NCI-H1694 treated with DMSO at 0.1 percent for 48 hours (cell line): ENCODE measurements at regions not wholly inside any gene's neighbourhood (a gene's known extent, or its start where the extent isn't known, plus 50 kb on each side); places are given as distances from the start of the nearest gene placed in this dataset.
"Not testable (repeated sequence)": the region's sequence is repeated elsewhere in the genome, so short reads cannot be mapped to it uniquely, and the experiment has no call there.

Source experiments
- DNase-seq: peaks from one replicate; lab custom pipeline; 2025; lab: John Stamatoyannopoulos, UW

GRCh38 chr6:19692506-19693298 lies 144.5 kb upstream of the ID4 start:
- DNase-seq, result peak; percentile 4

GRCh38 chr6:19694697-19695096 lies 142.5 kb upstream of the ID4 start:
- DNase-seq, result no peak

DNA sequence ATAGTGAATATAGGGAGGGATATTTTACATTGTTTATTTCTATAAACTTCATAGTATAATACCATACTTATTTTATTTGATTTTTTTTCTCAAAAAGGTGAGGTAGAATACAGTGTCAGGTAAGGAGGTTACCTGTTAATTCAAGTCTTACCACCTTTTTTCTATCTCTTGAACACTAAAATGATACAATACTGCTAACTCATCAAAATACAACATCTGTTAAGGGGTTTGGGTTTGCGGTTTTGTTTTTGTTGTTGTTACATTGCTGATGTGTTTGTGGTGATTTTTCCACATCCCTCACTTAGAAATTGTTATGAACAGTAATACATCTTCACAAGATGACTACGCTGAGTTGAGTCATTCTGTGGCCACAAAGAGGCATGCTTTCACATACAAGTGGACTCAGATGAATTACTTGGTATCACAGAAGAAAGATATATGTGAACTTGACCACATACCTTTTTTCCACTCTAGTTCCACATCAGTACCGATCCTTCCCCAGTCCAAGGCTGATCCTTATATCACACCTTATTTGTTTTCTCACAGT lies 139.4 kb upstream of the ID4 start:
- no peak for DNase-seq

DNA sequence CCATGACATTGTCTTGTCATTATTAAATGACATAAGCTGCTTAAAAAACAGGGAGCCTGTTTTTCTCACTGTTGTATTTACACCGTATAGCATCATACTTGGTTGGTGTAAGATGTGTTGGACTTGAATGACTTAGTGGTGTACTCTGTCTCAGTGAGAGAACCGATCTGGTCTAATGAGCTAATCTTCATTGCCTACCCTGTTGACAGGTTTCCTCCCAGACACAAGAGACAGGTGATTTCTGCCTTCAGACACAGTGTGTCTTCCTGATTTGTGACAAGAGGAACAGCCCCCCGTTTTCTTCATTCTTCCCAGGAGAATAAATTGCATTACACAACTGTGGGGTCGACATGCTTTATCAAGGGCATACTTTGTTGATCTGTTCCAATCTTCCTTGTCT lies 137.2 kb upstream of the ID4 start:
- no peak for DNase-seq

GRCh38 chr6:19705606-19706005 lies 131.6 kb upstream of the ID4 start:
- no peak for DNase-seq

GRCh38 chr6:19712012-19712688 lies 125.0 kb upstream of the ID4 start:
- DNase-seq, result peak; percentile 10

DNA sequence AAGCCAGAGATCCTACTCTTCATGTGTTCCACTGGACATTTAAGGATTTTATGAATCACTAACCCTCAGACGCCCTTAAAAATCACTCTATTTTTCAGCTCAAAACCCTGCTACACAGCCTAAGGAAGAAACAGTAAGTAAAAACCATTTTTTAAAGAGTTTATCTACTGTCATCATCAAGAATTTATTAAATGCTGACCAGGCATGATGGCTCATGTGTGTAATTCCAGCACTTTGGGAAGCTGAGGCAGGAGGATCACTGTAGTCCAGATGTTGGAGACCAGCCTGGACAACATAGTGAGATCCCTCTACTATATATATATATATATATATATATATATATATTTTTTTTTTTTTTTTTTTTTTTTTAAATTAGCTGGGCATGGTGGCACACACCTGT lies 124.2 kb upstream of the ID4 start:
- DNase-seq, result no peak

DNA sequence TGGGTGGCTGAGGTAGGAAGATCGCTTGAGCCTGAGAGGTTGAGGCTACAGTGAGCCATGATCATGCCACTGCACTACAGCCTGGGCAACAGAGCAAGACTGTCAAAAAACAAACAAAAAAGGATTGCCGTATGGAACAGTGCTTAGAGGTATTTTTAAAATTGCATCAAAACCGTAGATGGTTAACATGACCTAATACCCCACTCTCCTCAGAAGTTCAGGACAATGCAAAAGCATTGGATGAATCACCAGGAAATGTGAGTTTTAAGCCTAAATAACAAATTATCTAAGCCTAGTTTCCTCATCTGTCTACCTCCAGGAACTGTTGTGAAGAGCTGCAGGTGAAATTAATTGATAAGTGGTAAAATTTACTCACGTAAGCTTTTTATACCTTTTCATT lies 123.8 kb upstream of the ID4 start:
- DNase-seq, result no peak

- DNase-seq, result no peak
Measured at GRCh38 chr6:19713984-19714383, 123.2 kb upstream of the ID4 start.

- no peak for DNase-seq
Measured at GRCh38 chr6:19714434-19715166, 122.6 kb upstream of the ID4 start.

- DNase-seq, result no peak
Measured at GRCh38 chr6:19715167-19715551, 122.0 kb upstream of the ID4 start.

DNA sequence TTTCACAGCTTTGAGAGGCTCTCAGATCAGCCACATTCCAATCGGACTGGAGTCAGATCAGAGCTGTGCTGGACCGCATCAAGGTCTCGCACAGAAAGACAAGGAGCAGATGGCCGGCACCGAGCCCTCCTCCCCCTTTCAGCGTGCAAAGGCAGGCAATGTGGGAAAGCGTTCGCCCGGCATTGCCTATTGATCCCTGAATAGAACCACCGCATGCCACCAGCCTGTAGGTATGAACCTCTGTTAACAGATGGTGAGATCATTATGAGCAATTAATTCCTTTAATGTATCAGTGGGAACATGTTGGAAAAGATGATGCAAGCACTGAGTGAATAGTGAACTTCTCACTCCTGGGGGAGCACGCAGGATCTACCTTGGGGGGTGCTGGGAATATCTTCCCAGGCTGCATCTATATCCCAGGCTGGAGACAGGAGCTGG lies 117.5 kb upstream of the ID4 start:
- DNase-seq, result peak; percentile 75

GRCh38 chr6:19721766-19722377 lies 115.3 kb upstream of the ID4 start:
- DNase-seq, result no peak

GRCh38 chr6:19722999-19723398 lies 114.2 kb upstream of the ID4 start:
- DNase-seq, result no peak

DNA sequence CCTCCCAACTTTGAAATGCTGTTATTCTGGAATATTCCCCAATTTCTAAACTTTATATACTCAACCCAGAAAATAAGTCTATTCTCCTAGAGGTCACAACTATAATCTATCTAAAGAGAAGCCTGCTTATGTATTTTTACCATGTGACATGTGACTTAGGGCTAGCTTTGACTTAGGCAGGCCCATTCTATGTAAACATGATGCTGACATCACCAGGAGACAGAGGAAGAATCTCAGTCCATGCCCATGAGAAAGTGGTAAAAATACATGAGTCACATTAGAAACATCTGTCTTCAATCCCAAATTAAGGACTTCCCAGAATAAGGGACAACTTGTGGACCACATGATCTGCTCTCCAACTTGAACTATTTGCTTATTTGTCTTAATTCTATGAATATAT lies 113.6 kb upstream of the ID4 start:
- no peak for DNase-seq

DNA sequence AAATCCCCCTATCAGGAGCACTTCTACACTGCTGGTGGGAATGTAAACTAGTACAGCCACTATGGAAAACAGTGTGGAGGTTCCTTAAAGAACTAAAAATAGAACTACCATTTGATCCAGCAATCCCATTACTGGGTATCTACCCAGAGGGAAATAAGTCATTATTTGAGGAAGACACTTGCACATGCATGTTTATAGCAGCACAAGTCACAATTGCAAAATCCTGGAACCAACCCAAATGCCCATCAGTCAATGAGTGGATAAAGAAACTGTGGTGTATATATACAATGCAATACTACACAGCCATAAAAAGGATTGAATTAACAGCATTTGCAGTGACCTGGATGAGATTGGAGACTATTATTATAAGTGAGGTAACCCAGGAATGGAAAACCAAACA lies 111.7 kb upstream of the ID4 start:
- DNase-seq, result not testable (repeated sequence)

- no peak for DNase-seq
Measured at GRCh38 chr6:19731282-19731681, 105.9 kb upstream of the ID4 start.

GRCh38 chr6:19734061-19734460 lies 103.1 kb upstream of the ID4 start:
- DNase-seq, result no peak

DNA sequence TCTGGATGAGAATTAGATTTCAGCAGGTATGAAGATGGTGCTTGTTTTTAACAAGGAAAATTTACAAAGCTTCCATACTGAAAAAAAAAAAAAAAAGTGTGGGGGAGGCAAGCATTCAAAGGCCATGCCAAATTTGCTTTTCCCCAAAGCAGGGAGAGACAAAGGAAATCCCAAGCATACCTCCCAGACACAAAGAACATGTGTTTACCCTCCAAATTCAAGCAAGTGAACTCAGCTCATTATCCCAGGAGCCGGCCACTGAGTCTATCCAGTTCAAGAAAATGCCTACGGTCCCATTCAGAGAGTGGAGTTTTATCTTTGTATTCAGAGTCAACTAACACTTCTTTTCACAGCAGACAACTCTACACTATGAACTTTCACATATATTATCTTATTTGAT lies 102.7 kb upstream of the ID4 start:
- DNase-seq, result no peak

DNA sequence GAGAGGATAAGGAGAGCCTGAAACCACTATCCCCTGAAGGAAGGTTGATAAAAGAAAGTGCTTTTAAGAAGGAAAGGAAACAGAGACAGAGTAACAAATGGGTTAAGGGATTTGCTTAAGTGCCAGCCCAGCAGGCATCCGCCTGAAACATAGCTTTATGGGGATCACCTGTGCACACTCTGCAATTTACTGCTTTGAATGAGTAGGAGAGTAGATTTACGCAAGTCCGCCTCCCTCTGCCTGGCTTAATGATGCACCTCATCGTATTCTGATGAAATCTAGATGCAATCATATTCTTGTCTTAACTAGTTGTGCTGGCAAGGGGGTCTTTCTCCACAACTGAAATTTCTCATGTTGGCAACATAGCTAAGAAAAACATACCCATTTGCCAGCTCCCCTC lies 101.1 kb upstream of the ID4 start:
- no peak for DNase-seq

- no peak for DNase-seq
Measured at GRCh38 chr6:19738010-19738409, 99.2 kb upstream of the ID4 start.

DNA sequence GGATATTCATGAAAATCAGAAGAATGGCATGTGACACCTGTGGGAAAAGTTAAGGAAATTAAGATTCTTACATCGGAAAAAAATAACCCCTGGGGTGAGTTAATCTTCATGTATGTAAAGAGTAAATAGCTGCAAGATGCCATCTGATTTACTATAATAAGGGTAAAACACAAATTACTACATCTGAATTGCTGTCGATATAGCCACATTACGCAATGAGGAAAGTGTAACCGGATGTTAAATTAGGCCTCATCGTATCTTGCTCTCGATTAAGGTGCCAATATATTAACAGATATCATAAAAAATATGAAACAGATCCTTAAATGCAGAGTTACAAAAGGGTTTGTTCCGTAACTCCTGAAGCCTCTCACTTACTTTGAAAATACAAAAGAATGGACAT lies 87.4 kb upstream of the ID4 start:
- DNase-seq, result no peak
